Activated T-helper 17 cell treated with anti-CD3 and anti-CD28 coated beads, Interleukin-2, amount 50 U/mL, for 72 hours (primary cell): ENCODE measurements at regions not wholly inside any gene's neighbourhood (a gene's known extent, or its start where the extent isn't known, plus 50 kb on each side); places are given as distances from the start of the nearest gene placed in this dataset.
"Not testable (repeated sequence)": the region's sequence is repeated elsewhere in the genome, so short reads cannot be mapped to it uniquely, and the experiment has no call there.

Experiments
- ATAC-seq: fragments of 150-1000 bp; cut with Tn5 transposase; replicated peaks from 2 replicates; pipeline ENCODE4 v1.10.0; 2021; ENCODE audit warnings: mild to moderate bottlenecking, moderate library complexity
- H3K27ac Mint-ChIP-seq: one replicate; pipeline ENCODE4 v1.8.0; 2022; ENCODE audit warnings: mixed read lengths
- H3K27me3 Mint-ChIP-seq: one replicate; pipeline ENCODE4 v1.8.0; 2022; ENCODE audit warnings: mixed read lengths
- H3K36me3 Mint-ChIP-seq: one replicate; pipeline ENCODE4 v1.8.0; 2022; ENCODE audit warnings: low read depth, mild to moderate bottlenecking, mixed read lengths
- H3K4me1 Mint-ChIP-seq: one replicate; pipeline ENCODE4 v1.8.0; 2022; ENCODE audit warnings: mixed read lengths
- H3K4me3 Mint-ChIP-seq: one replicate; pipeline ENCODE4 v1.8.0; 2022; ENCODE audit warnings: mild to moderate bottlenecking, mixed read lengths
- H3K9me3 Mint-ChIP-seq: one replicate; pipeline ENCODE4 v1.8.0; 2022; ENCODE audit warnings: mixed read lengths

GRCh38 chr9:67708109-67708508, 150.6 kb upstream of the ANKRD20A1 start:
- H3K4me3 Mint-ChIP-seq, H3K27ac Mint-ChIP-seq, H3K4me1 Mint-ChIP-seq, H3K9me3 Mint-ChIP-seq, H3K27me3 Mint-ChIP-seq, ATAC-seq, H3K36me3 Mint-ChIP-seq: not testable (repeated sequence)

DNA sequence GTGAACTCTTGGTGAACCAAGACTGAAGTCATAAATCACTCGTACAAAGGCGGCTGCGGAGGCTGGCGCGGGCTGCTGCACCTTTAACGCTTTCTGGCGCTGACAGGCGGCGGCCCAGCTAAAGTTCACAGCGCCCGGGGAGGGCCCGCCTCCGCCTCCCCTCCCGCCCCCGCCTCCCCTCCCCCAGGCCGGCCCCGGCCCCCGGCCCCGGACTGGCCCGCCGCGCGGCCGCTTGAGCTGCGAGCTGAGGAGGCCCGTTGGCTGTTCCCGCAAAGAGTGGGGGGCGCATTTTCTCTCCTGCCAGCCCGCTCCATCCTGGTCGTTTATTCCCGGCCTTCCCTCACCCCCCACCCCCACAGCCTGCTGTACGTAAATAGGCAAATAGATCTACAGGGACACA, 147.3 kb upstream of the ANKRD20A1 start:
- not testable (repeated sequence) for ATAC-seq, H3K9me3 Mint-ChIP-seq

DNA sequence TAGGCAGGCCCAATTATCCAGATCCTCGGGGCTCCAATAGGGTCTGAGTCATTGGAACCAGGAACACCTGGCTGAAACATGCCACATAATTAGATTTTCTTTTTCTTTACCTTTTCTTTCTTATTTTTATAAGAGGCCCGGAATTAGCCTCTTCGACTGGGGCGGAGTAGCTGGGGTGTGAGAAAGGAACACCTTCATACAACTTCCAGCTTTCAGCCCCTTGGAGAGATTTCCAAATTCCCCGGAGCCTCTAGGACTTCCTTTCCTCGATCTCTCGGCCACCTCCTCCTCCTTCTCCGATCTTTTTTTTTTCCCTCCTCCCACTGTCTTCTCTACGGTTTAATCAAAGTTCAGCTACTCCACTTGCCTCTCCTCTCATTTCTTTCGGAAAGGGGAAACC, 146.8 kb upstream of the ANKRD20A1 start:
- H3K4me3 Mint-ChIP-seq, H3K36me3 Mint-ChIP-seq, H3K9me3 Mint-ChIP-seq, ATAC-seq, H3K27ac Mint-ChIP-seq, H3K4me1 Mint-ChIP-seq, H3K27me3 Mint-ChIP-seq: not testable (repeated sequence)

More for the DNA sequence above, 147.3 kb upstream of the ANKRD20A1 start:
- H3K27me3 Mint-ChIP-seq, H3K4me3 Mint-ChIP-seq, H3K36me3 Mint-ChIP-seq, H3K4me1 Mint-ChIP-seq, H3K27ac Mint-ChIP-seq: not testable (repeated sequence)

DNA sequence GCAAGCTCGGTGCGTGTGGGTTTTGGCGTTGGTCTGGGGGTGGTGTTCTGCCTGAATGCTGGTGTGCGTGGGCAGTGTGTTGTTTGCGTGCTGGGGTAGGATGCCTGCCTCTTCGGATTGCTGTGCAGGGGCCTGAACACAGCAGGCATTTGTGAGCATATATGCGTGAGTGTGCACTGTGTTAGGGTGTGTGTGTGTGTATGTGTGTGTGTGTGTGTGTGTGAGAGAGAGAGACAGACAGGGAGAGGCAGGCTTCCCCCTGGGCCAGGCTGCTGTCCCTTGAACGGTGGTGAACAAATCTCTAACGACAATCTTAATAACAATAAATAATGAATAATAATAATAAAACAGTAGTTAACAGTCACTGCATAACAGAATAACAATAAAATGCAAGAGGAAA, 145.8 kb upstream of the ANKRD20A1 start:
- H3K27ac Mint-ChIP-seq, H3K4me3 Mint-ChIP-seq, H3K36me3 Mint-ChIP-seq, H3K9me3 Mint-ChIP-seq, H3K4me1 Mint-ChIP-seq, ATAC-seq, H3K27me3 Mint-ChIP-seq: not testable (repeated sequence)

DNA sequence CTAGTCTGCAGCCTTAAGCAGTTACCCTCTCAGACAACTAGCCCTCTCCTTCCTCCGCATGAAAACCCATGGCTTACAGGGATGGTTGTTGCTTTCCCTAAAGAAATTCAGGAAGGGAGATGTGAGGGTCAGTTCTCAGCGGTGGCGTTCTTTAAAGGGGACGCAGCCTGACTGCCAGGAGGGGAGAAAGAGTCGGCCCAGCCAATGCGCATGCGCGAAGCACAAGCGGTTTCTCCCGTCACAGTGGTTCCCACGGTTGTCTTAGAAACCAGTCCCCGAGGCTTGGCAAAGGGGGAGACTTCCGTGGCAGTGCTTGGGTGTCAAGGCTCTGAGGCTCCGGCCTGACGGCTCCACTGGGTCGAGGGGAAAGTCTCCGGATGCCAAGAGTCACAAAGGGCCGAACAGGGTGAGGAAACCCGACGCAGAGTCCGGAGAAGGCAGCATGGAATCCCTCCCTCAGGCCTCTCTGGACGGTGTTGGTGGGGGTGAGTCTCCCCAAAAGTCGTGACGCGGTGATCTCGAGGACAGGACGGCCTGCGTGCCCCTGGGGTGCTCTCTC, 140.8 kb upstream of the ANKRD20A1 start:
- ATAC-seq, H3K36me3 Mint-ChIP-seq, H3K27ac Mint-ChIP-seq, H3K27me3 Mint-ChIP-seq, H3K4me3 Mint-ChIP-seq, H3K9me3 Mint-ChIP-seq, H3K4me1 Mint-ChIP-seq: not testable (repeated sequence)

DNA sequence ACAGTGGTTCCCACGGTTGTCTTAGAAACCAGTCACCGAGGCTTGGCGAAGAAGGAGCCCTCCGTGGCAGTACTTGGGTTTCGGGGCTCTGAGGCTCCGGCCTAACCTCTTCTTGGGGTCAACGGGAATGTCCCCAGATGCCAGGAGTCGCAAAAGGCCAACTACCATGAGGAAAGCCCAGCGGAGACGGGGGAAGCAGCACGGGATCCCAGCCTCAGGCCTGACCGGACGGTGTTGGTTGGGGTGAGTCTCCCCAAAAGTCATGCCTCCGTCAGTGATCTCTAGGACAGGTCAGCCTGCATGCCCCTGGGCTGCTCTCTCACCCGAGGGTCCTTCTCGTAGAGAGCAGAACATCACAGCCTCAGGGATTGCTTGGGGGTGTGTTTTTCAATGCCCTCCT, 138.2 kb upstream of the ANKRD20A1 start:
- H3K27ac Mint-ChIP-seq, H3K27me3 Mint-ChIP-seq, ATAC-seq, H3K9me3 Mint-ChIP-seq, H3K4me1 Mint-ChIP-seq, H3K4me3 Mint-ChIP-seq, H3K36me3 Mint-ChIP-seq: not testable (repeated sequence)

DNA sequence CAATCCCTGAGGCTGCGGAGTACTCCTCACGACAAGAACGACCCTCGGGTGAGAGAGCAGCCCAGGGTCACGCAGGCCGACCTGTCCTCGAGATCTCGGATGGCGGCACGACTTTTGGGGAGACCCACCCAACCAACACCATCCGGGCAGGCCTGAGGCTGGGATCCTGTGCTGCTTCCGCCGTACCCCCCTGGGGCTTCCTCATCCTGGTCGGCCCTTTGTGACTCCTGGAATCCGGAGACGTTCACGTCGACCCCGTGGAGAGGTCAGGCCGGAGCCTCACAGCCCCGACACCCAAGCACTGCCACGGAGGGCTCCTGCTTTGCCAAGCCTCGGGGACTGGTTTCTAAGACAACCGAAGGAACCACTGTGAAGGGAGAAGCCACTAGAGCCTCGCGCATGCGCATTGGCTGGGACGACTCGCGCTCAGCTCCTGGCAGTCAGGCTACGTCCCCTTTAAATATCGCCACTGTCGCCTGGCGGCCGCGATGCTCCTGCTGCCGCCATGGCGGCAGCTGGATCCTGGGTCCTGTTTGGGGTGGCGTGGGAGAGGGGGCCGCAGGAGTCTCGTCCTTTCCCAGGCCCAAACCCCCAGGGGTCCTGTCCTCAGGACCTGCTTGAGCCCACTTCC, 136.2 kb upstream of the ANKRD20A1 start:
- H3K36me3 Mint-ChIP-seq, H3K9me3 Mint-ChIP-seq, H3K4me1 Mint-ChIP-seq, H3K4me3 Mint-ChIP-seq, H3K27me3 Mint-ChIP-seq, H3K27ac Mint-ChIP-seq: not testable (repeated sequence)
- peak; percentile 77 for ATAC-seq

- H3K27me3 Mint-ChIP-seq, H3K27ac Mint-ChIP-seq, H3K4me1 Mint-ChIP-seq, H3K9me3 Mint-ChIP-seq, H3K36me3 Mint-ChIP-seq: not testable (repeated sequence)
- peak; percentile 32 for ATAC-seq
- peak overlapping the region; percentile 55 for H3K4me3 Mint-ChIP-seq
Observed at GRCh38 chr9:67723185-67723584, 135.5 kb upstream of the ANKRD20A1 start.

GRCh38 chr9:67724885-67725284, 133.8 kb upstream of the ANKRD20A1 start:
- not testable (repeated sequence) for H3K27me3 Mint-ChIP-seq, H3K36me3 Mint-ChIP-seq, ATAC-seq, H3K27ac Mint-ChIP-seq, H3K4me1 Mint-ChIP-seq, H3K9me3 Mint-ChIP-seq, H3K4me3 Mint-ChIP-seq

DNA sequence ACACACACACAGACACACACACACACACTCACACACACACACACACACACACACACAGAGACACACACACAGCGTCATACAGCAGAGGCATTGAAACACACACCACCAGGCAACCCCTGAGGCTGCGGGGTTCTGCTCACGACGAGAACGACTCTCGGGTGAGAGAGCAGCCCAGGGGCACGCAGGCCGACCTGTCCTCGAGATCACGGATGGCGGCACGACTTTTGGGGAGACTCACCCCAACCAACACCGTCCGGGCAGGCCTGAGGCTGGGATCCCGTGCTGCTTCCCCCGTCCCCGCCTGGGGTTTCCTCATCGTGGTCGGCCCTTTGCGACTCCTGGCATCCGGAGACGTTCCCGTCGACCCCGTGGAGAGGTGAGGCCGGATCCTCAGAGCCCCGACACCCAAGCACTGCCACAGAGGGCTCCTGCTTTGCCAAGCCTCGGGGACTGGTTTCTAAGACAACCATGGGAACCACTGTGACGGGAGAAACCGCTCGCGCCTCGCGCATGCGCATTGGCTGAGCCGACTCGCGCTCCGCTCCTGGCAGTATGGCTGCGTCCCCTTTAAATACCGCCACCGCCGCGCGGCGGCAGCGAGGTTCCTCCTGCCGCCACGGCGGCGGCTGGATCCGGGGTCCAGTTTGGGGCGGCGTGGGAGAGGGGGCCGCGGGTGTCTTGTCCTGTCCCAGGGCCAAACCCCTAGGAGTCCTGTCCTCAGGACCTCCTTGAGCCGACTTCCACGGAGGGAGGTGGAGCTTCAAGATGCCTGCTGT, 132.3 kb upstream of the ANKRD20A1 start:
- H3K4me3 Mint-ChIP-seq, H3K27me3 Mint-ChIP-seq, H3K9me3 Mint-ChIP-seq, H3K4me1 Mint-ChIP-seq, H3K27ac Mint-ChIP-seq, H3K36me3 Mint-ChIP-seq: not testable (repeated sequence)
- ATAC-seq: peak; percentile 47

GRCh38 chr9:67763133-67763532, 95.6 kb upstream of the ANKRD20A1 start:
- H3K27me3 Mint-ChIP-seq, ATAC-seq, H3K27ac Mint-ChIP-seq, H3K9me3 Mint-ChIP-seq, H3K4me1 Mint-ChIP-seq, H3K36me3 Mint-ChIP-seq, H3K4me3 Mint-ChIP-seq: not testable (repeated sequence)

DNA sequence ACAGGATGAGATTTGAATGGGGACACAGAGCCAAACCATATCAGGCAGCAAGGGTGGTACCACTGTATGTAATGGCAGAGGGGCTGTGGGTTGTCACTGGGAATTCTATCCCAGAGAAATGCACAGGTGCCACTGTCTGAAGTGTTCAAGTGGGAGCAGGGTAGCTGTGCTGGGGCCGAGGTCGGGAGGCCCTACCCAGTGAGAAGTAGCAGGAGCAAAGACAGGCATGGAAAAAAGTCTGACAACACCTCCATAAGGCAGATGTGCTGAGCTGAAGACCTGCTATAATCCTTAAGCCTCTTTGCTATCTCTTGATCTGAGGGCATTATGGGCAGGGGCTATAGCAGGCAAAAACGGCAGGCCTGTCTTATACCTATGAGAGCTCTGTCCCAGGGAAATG, 86.9 kb upstream of the ANKRD20A1 start:
- H3K36me3 Mint-ChIP-seq, H3K27me3 Mint-ChIP-seq, H3K27ac Mint-ChIP-seq, H3K4me1 Mint-ChIP-seq, ATAC-seq, H3K9me3 Mint-ChIP-seq, H3K4me3 Mint-ChIP-seq: not testable (repeated sequence)

GRCh38 chr9:67800170-67800569, 58.6 kb upstream of the ANKRD20A1 start:
- H3K27me3 Mint-ChIP-seq, ATAC-seq, H3K4me1 Mint-ChIP-seq, H3K4me3 Mint-ChIP-seq, H3K36me3 Mint-ChIP-seq, H3K27ac Mint-ChIP-seq, H3K9me3 Mint-ChIP-seq: not testable (repeated sequence)
